Upper lobe of right lung (tissue), 1 donor: ENCODE measurements at regions not wholly inside any gene's neighbourhood (a gene's known extent, or its start where the extent isn't known, plus 50 kb on each side); places are given as distances from the start of the nearest gene placed in this dataset.
"Not testable (repeated sequence)": the region's sequence is repeated elsewhere in the genome, so short reads cannot be mapped to it uniquely, and the experiment has no call there.

Source experiments
- ATAC-seq: fragments of 200-7000 bp; cut with Tn5 transposase; one replicate; pipeline ENCODE4 v1.9.1; 2020; ENCODE audit warnings: mild to moderate bottlenecking, moderate library complexity
- DNase-seq: peaks from one replicate; pipeline ENCODE4 v3.0.0-alpha.2; 2020
- H3K27ac ChIP-seq: fragments of 200-600 bp; one replicate; pipeline ENCODE4 v1.8.0; 2022
- H3K27me3 ChIP-seq: fragments of 200-600 bp; one replicate; pipeline ENCODE4 v1.8.0; 2022; ENCODE audit warnings: mild to moderate bottlenecking
- H3K36me3 ChIP-seq: fragments of 200-600 bp; one replicate; pipeline ENCODE4 v1.8.0; 2022
- H3K4me1 ChIP-seq: fragments of 200-600 bp; one replicate; pipeline ENCODE4 v1.8.0; 2022
- H3K4me3 ChIP-seq: fragments of 200-600 bp; one replicate; pipeline ENCODE4 v1.8.0; 2022; ENCODE audit warnings: mild to moderate bottlenecking
- H3K9me3 ChIP-seq: fragments of 200-600 bp; one replicate; pipeline ENCODE4 v1.8.0; 2022
- CTCF ChIP-seq: fragments of 200-600 bp; IDR thresholded peaks from one replicate; pipeline ENCODE4 v1.8.0; 2022; ENCODE audit warnings: antibody characterized with exemption
- intact Hi-C: fragments of 100-400 bp; cut with DNase I; formaldehyde crosslinking; loops from one replicate; pipeline ENCODE4 v1.11.0; 2022
- donor health status: DM: no; HTN: yes; CAD: no; lungs with severe emphysema.

GRCh38 chr5:172511952-172512351 lies 57.6 kb upstream of the SH3PXD2B start:
- no peak overlapping the region for H3K27ac ChIP-seq
- no peaks in the 10 kb centered on the region for H3K4me1 ChIP-seq
- peaks cover 8% of the 10 kb centered on the region for H3K9me3 ChIP-seq
- H3K4me3 ChIP-seq = no peak overlapping the region
- intact Hi-C loops = no loop called here
- H3K36me3 ChIP-seq = no peaks in the 10 kb centered on the region
- ATAC-seq = no peak
- no peak for DNase-seq
- no peaks in the 10 kb centered on the region for H3K27me3 ChIP-seq
- no peak for TF ChIP-seq CTCF

GRCh38 chr5:172509405-172509781 lies 55.1 kb upstream of the SH3PXD2B start:
- intact Hi-C loops = no loop called here
- Histone ChIP-seq H3K9me3 (peaks cover 8% of the 10 kb centered on the region), H3K27ac (no peak overlapping the region), H3K4me3 (no peak overlapping the region), H3K36me3 (no peaks in the 10 kb centered on the region), H3K4me1 (peaks cover 3% of the 10 kb centered on the region), H3K27me3 (no peaks in the 10 kb centered on the region)
- TF ChIP-seq CTCF = no peak
- DNase-seq (peak; percentile 29), ATAC-seq (no peak)

- Histone ChIP-seq H3K4me3 (no peak overlapping the region), H3K27me3 (no peaks in the 10 kb centered on the region), H3K9me3 (peaks cover 8% of the 10 kb centered on the region), H3K36me3 (no peaks in the 10 kb centered on the region), H3K4me1 (peaks cover 9% of the 10 kb centered on the region), H3K27ac (no peak overlapping the region)
- ATAC-seq (no peak), DNase-seq (peak; percentile 51)
- intact Hi-C loops = no loop called here
- no peak for TF ChIP-seq CTCF
Measured at GRCh38 chr5:172508471-172509404, 54.4 kb upstream of the SH3PXD2B start.

GRCh38 chr5:172507485-172507884 lies 53.2 kb upstream of the SH3PXD2B start:
- H3K27me3 ChIP-seq, H3K9me3 ChIP-seq, H3K27ac ChIP-seq, intact Hi-C loops, H3K36me3 ChIP-seq, H3K4me3 ChIP-seq, ATAC-seq: not testable (repeated sequence)
- peak; percentile 34 for DNase-seq
- peaks cover 11% of the 10 kb centered on the region for H3K4me1 ChIP-seq

- no peak for ATAC-seq
- peak; percentile 6 for DNase-seq
- Histone ChIP-seq H3K27me3 (no peaks in the 10 kb centered on the region), H3K36me3 (no peaks in the 10 kb centered on the region), H3K9me3 (peaks cover 7% of the 10 kb centered on the region), H3K4me3 (no peak overlapping the region), H3K27ac (no peak overlapping the region), H3K4me1 (peaks cover 11% of the 10 kb centered on the region)
- intact Hi-C loops = no loop called here
- TF ChIP-seq CTCF = no peak
Measured at GRCh38 chr5:172506921-172507320, 52.6 kb upstream of the SH3PXD2B start.

GRCh38 chr5:172506251-172506650 lies 51.9 kb upstream of the SH3PXD2B start:
- intact Hi-C loops = no loop called here
- Histone ChIP-seq H3K4me1 (peaks cover 11% of the 10 kb centered on the region), H3K27me3 (no peaks in the 10 kb centered on the region), H3K36me3 (no peaks in the 10 kb centered on the region), H3K9me3 (peaks cover under 1% of the 10 kb centered on the region), H3K27ac (no peak overlapping the region), H3K4me3 (no peak overlapping the region)
- no peak for TF ChIP-seq CTCF
- ATAC-seq (no peak), DNase-seq (peak; percentile 16)
